ENCODE measurements at regions not wholly inside any gene's neighbourhood (a gene's known extent, or its start where the extent isn't known, plus 50 kb on each side); places are given as distances from the start of the nearest gene placed in this dataset.

DNA sequence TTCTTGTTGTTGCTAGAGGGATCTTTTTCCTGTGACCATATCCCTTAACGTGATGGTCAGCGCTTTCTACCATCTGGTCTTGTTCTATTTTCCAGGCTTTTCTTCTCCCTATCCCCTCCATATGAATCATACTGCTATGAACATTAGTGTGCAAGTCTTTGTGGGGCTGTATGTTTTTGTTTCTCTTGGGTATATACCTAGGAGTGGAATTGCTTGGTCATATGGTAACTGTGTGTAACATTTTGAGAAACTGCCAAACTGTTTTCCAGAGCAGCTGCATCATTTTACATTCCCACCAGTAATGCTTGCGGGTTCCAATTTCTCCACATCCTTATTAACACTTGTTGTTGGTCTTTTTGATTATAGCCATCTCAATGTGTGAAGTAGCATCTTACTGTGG, 121.4 kb downstream of the SPRY1 start:
- TF ChIP-seq EZH2phosphoT487 (IDR thresholded peaks at IDR 0.05; ENCODE audit: insufficient read depth, low read depth) (no peak), EZH2 (IDR thresholded peaks at IDR 0.05; ENCODE audit: insufficient read depth, poor library complexity, severe bottlenecking) (no peak)
